GM21367 (cell line): ENCODE measurements at regions not wholly inside any gene's neighbourhood (a gene's known extent, or its start where the extent isn't known, plus 50 kb on each side); places are given as distances from the start of the nearest gene placed in this dataset.

ENCODE experiments used
- ATAC-seq: cut with Tn5 transposase; IDR thresholded peaks from one replicate; pipeline ENCODE4 v1.9.1; 2021; ENCODE audit not compliant: unreplicated experiment

DNA sequence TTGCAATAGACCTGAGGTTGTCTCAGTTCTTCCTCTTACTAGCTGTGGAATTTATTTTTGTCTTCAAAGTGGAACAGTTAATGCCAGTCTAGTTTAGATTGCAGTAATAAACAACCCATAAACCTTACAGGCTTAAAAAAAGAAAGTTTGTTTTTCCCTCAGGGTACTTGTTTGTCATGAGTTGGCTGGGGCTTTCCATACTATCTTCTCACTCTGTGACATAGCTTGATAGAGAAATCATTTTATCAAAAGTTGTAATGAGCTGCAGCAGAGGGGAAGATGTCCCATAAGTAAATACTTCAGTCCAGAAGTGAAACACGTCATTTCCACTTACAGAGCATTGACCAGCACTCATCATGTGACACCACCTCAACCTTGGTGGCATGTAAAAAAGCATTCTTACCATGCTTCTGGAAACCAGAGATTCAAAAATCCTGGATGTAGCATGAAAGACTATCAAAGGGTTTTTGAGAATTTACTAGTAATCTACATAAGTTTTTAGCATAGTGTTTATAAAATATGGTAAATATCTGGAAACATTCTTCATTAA, 62.8 kb upstream of the COL11A1 start:
- ATAC-seq, result no peak

GRCh38 chr1:103170609-103171008, 62.3 kb upstream of the COL11A1 start:
- no peak for ATAC-seq

- ATAC-seq, result no peak
Observed at GRCh38 chr1:103162360-103162759, 54.0 kb upstream of the COL11A1 start.

DNA sequence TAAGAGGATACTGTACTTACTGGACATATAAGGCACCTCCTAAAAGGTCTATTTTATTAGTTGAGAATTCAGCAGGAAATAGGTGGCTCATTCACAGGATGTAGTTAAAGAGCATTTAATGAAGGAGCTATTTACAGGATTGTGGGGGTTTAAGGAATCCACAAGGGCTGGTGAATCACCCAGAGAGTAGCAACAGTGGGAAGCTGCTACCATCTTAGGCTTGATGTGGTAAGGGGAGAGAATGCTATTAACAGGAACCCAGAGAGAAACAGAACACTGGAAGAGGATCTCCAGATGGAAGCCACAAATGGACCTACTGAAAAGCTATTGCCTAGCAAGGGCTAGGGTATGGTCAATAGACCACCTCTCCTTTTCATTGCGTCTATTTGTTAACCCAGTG, 52.0 kb upstream of the COL11A1 start:
- ATAC-seq, result no peak
